WI38 (cell line): ENCODE measurements at regions not wholly inside any gene's neighbourhood (a gene's known extent, or its start where the extent isn't known, plus 50 kb on each side); places are given as distances from the start of the nearest gene placed in this dataset.

Source experiments
- H3K4me3 ChIP-seq: 2 replicates; pipeline ENCODE4 v1.5.1; 2011; ENCODE audit warnings: low read depth, mild to moderate bottlenecking, control low read depth, low read length
- CTCF ChIP-seq: IDR thresholded peaks from 2 replicates; pipeline ENCODE4 v1.5.1; 2012; ENCODE audit warnings: low read depth, mild to moderate bottlenecking, control low read depth, low read length

DNA sequence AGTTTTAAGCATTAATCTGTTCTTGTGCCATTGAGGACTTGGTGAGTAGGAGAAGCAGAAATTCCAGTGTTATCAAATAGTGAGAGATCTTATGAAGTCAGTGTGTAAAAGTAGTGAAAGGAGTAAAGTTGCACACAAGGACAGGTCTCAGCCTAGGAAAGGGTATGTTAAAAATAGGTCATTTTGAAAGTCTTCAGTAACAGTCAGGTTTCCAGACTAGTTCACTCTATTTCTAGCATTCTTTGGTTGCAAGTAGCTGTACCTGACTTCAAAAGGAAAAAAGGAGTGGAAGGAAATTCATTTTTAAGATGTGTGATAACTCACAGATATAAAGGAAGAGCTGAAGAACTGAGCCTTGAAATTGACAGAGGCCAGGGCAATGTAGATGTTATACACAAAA is 250.1 kb upstream of the SATB1 start:
- TF ChIP-seq CTCF: no peak
- H3K4me3 ChIP-seq: no peak overlapping the region

DNA sequence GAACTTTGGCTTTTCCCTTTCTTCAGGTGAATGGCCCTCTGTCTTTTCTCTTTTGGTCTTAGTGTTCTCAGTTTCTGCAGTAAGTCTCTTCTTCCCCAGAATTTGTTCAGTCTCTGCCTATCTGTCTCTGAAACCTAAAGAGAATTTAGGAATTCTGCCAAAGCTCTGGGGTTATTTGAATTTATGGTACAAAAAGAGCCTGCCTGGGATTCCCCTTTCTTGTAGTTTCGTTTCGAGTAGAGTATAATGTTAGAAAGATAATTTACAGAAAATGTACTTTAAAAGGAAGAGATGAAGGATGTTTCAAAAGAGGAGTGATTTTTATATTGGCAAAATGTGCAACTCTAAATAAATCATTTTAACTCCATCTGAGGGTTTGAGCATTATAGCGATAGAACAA is 247.4 kb upstream of the SATB1 start:
- no peak for TF ChIP-seq CTCF
- H3K4me3 ChIP-seq: no peak overlapping the region

GRCh38 chr3:18670759-18671158 is 245.6 kb upstream of the SATB1 start:
- H3K4me3 ChIP-seq: no peak overlapping the region
- TF ChIP-seq CTCF: no peak

GRCh38 chr3:18669374-18669773 is 244.2 kb upstream of the SATB1 start:
- H3K4me3 ChIP-seq: no peak overlapping the region
- TF ChIP-seq CTCF: no peak

DNA sequence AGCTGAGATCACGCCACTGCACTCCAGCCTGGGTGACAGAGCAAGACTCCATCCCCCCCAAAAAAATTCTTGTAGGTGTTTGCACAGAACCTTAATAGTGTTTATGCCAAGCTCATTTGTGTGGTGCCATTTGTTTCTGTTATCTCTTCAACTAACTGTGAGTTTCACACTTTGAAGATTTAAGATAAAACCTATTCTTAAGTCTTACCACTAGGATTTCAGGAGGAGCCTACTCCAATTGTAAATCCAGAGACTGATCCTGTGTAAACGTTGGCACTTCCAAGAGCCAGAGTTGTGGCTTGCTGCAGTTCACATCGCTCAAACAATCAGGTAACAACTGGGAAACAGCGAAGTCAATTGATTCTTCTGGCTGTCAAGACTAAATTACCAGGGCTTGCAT is 242.4 kb upstream of the SATB1 start:
- no peak for TF ChIP-seq CTCF
- H3K4me3 ChIP-seq: no peak overlapping the region

- no peak overlapping the region for H3K4me3 ChIP-seq
- no peak for TF ChIP-seq CTCF
Measured at GRCh38 chr3:18666655-18667054, 241.5 kb upstream of the SATB1 start.

DNA sequence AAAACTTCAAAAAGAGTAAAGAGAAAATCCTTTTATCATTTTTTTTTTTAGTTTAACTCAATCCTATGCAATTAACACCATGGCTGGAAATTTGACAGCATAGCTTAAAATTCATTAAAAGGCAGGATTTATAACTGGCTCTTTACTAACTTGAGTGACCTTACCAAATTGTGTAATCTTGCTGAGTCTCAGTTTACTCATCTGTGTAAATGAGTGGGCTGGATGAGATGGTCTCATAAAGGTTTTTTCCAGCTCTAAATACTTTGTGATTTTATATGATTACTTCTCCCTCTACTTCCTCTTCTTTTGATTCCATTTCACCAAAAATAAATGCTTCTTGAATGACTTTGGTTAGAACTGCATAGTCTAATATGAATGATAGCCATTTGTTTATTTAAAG is 234.9 kb upstream of the SATB1 start:
- TF ChIP-seq CTCF: no peak
- H3K4me3 ChIP-seq: no peak overlapping the region
